Caco-2 (cell line): ENCODE measurements at regions not wholly inside any gene's neighbourhood (a gene's known extent, or its start where the extent isn't known, plus 50 kb on each side); places are given as distances from the start of the nearest gene placed in this dataset.

Experiments used
- BruUV-seq: library from RNA; stranded (reverse); fragments of 400-500 nt; replicated peaks from 2 replicates; lab custom pipeline; 2021; lab: Mats Ljungman, UMichigan
- CTCF ChIA-PET: fragments of 300-600 bp; sonication (Branson Sonifier 250); formaldehyde crosslinking; loops from one replicate; lab custom pipeline; 2022; ENCODE audit warnings: antibody characterized with exemption; lab: Charles Lee
- POLR2A ChIA-PET: fragments of 300-600 bp; sonication (Branson Sonifier 250); formaldehyde crosslinking; loops from one replicate; lab custom pipeline; 2022; ENCODE audit warnings: antibody characterized with exemption; lab: Charles Lee
- DNase-seq, 2 experiments: peaks; one replicate each; pipeline versions ENCODE4 v3.0.0 to v3.0.0-alpha.2; 2020 to 2022
- H3K27me3 ChIP-seq: replicated peaks from 2 replicates; pipeline ENCODE4 v1.6.0; 2011; ENCODE audit warnings: low read length; ENCODE audit not compliant: control insufficient read depth, insufficient read depth
- H3K36me3 ChIP-seq: 2 replicates; pipeline ENCODE4 v1.5.1; 2011; ENCODE audit warnings: low read length; ENCODE audit not compliant: control insufficient read depth, insufficient read depth
- H3K4me1 ChIP-seq: fragments of 250-450 bp; sonication (Bioruptor Pico); 2 replicates; pipeline ENCODE4 v1.5.1; 2020; ENCODE audit warnings: mild to moderate bottlenecking
- H3K4me3 ChIP-seq: 2 replicates; pipeline ENCODE4 v1.5.1; 2011; ENCODE audit warnings: low read depth, mild to moderate bottlenecking, control low read depth, low read length
- H3K9me3 ChIP-seq: fragments of 250-450 bp; sonication (Bioruptor Pico); 2 replicates; pipeline ENCODE4 v1.5.1; 2020; ENCODE audit warnings: mild to moderate bottlenecking, moderate library complexity
- H3K27ac Mint-ChIP-seq: one replicate; pipeline ENCODE4 v1.8.0; 2022; ENCODE audit warnings: mixed read lengths; ENCODE audit not compliant: unreplicated experiment
- H3K27me3 Mint-ChIP-seq: one replicate; pipeline ENCODE4 v1.8.0; 2022; ENCODE audit warnings: mixed read lengths; ENCODE audit not compliant: insufficient read depth, unreplicated experiment
- H3K36me3 Mint-ChIP-seq: one replicate; pipeline ENCODE4 v1.8.0; 2022; ENCODE audit warnings: mild to moderate bottlenecking, mixed read lengths; ENCODE audit not compliant: insufficient read depth, unreplicated experiment
- H3K4me1 Mint-ChIP-seq: one replicate; pipeline ENCODE4 v1.8.0; 2022; ENCODE audit warnings: low read depth, mixed read lengths; ENCODE audit not compliant: unreplicated experiment
- H3K4me3 Mint-ChIP-seq: one replicate; pipeline ENCODE4 v1.8.0; 2022; ENCODE audit warnings: mild to moderate bottlenecking, moderate library complexity, mixed read lengths; ENCODE audit not compliant: unreplicated experiment
- H3K9me3 Mint-ChIP-seq: one replicate; pipeline ENCODE4 v1.8.0; 2022; ENCODE audit warnings: mixed read lengths; ENCODE audit not compliant: unreplicated experiment
- CTCF ChIP-seq, 2 experiments: fragments of 200-600 bp in 1 of 2; IDR thresholded peaks; 1 replicate in 1 of 2; 2 replicates in 1 of 2; pipeline versions ENCODE4 v1.5.1 to v1.8.0; 2011 to 2022; ENCODE audit warnings: antibody characterized with exemption in 1 of 2, control low read depth in 1 of 2, inconsistent platforms in 1 of 2, low read depth in 1 of 2, low read length in 1 of 2, mild to moderate bottlenecking in 1 of 2, moderate library complexity in 1 of 2; ENCODE audit not compliant: insufficient read depth in 1 of 2, severe bottlenecking in 1 of 2, unreplicated experiment in 1 of 2
- intact Hi-C: fragments of 100-400 bp; cut with micrococcal nuclease; formaldehyde crosslinking; loops from one replicate; pipeline ENCODE4 v1.10.0; 2022; ENCODE audit not compliant: unreplicated experiment

DNA sequence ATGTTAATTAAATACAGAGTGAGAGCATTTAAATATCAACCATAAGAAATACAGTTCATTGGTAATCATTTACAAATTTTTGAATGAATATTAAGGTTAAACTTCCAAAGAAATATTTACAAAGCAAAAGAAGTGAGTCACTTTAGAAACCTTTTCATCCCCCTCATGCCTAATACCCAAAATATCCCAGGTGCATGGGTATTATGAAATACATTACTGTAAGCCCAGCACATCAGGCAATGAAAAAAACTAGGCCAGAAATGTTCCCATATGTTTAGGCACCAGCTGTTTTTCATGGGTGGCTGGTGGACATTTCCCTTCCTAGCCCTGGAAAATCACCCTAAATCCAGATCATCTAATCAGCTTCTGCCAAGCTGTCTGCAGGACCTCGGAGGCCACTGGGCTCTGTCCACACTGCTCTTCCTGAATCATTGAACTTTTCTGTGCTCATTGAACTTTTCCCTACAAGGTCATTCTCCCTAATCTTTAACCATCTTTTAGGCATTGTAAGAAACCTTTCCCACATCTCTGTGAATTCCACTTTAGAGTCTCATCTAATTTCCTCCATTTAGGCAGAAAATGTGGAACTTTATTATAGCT is 145.3 kb upstream of the STXBP5 start:
- Mint-ChIP-seq H3K27me3 (no peaks in the 10 kb centered on the region), H3K9me3 (no peaks in the 10 kb centered on the region), H3K36me3 (no peaks in the 10 kb centered on the region), H3K4me3 (no peak overlapping the region), H3K27ac (no peak overlapping the region), H3K4me1 (peaks cover 5% of the 10 kb centered on the region)
- Histone ChIP-seq H3K9me3 (no peaks in the 10 kb centered on the region), H3K27me3 (no peaks in the 10 kb centered on the region), H3K4me3 (no peak overlapping the region), H3K36me3 (no peaks in the 10 kb centered on the region), H3K4me1 (0 out of 2 replicates have a peak, but pooled peaks cover 7% of the 10 kb centered on the region)
- POLR2A ChIA-PET: no interaction called here
- TF ChIP-seq CTCF (IDR thresholded peaks at IDR 0.05; ENCODE audit: insufficient read depth in 1 of 2, low read depth in 1 of 2, low read length in 1 of 2, severe bottlenecking in 1 of 2, unreplicated experiment in 1 of 2): no peak
- no peak for DNase-seq
- CTCF ChIA-PET: no interaction called here
- intact Hi-C loops: no loop called here
- BruUV-seq: no TSS peak

- intact Hi-C loops: loop anchor here (5.0 kb wide), 1 partner anchor 142 kb away; the partner anchor contains the start of gene STXBP5
- CTCF ChIA-PET: no interaction called here
- no peak for DNase-seq
Measured at GRCh38 chr6:147060636-147061035, 143.6 kb upstream of the STXBP5 start.

GRCh38 chr6:147061252-147061651 is 143.0 kb upstream of the STXBP5 start:
- no peak for TF ChIP-seq CTCF (IDR thresholded peaks at IDR 0.05; ENCODE audit: insufficient read depth in 1 of 2, low read depth in 1 of 2, low read length in 1 of 2, severe bottlenecking in 1 of 2, unreplicated experiment in 1 of 2)
- Mint-ChIP-seq H3K4me3 (no peak overlapping the region), H3K27ac (no peak overlapping the region), H3K27me3 (no peaks in the 10 kb centered on the region), H3K9me3 (peaks cover 5% of the 10 kb centered on the region), H3K4me1 (peaks cover 5% of the 10 kb centered on the region), H3K36me3 (no peaks in the 10 kb centered on the region)
- intact Hi-C loops: loop anchor here (5.0 kb wide), 1 partner anchor 141 kb away; the partner anchor contains the start of gene STXBP5
- DNase-seq: no peak
- Histone ChIP-seq H3K9me3 (no peaks in the 10 kb centered on the region), H3K27me3 (no peaks in the 10 kb centered on the region), H3K4me1 (0 out of 2 replicates have a peak, but pooled peaks cover 7% of the 10 kb centered on the region), H3K4me3 (no peak overlapping the region), H3K36me3 (no peaks in the 10 kb centered on the region)
- no TSS peak for BruUV-seq
- CTCF ChIA-PET: no interaction called here
- POLR2A ChIA-PET: no interaction called here

More at GRCh38 chr6:147060636-147061035, 143.6 kb upstream of the STXBP5 start:
- Mint-ChIP-seq H3K4me3 (no peak overlapping the region), H3K27me3 (no peaks in the 10 kb centered on the region), H3K4me1 (peaks cover 5% of the 10 kb centered on the region), H3K36me3 (no peaks in the 10 kb centered on the region), H3K9me3 (no peaks in the 10 kb centered on the region), H3K27ac (no peak overlapping the region)
- no peaks in the 10 kb centered on the region for H3K9me3 ChIP-seq
- H3K27me3 ChIP-seq: no peaks in the 10 kb centered on the region
- no peak overlapping the region for H3K4me3 ChIP-seq
- 0 out of 2 replicates have a peak, but pooled peaks cover 7% of the 10 kb centered on the region for H3K4me1 ChIP-seq
- H3K36me3 ChIP-seq: no peaks in the 10 kb centered on the region
- POLR2A ChIA-PET: no interaction called here
- no TSS peak for BruUV-seq
- TF ChIP-seq CTCF (IDR thresholded peaks at IDR 0.05; ENCODE audit: insufficient read depth in 1 of 2, low read depth in 1 of 2, low read length in 1 of 2, severe bottlenecking in 1 of 2, unreplicated experiment in 1 of 2): no peak
